Activated B cell treated with CpG ODN at 0.5 μM for 24 hours (primary cell): ENCODE measurements at regions not wholly inside any gene's neighbourhood (a gene's known extent, or its start where the extent isn't known, plus 50 kb on each side); places are given as distances from the start of the nearest gene placed in this dataset.
"Not testable (repeated sequence)": the region's sequence is repeated elsewhere in the genome, so short reads cannot be mapped to it uniquely, and the experiment has no call there.

ENCODE experiments used
- ATAC-seq: fragments of 200-7000 bp; cut with Tn5 transposase; one replicate; pipeline ENCODE4 v1.10.0; 2021; ENCODE audit warnings: low read depth, mild to moderate bottlenecking, moderate library complexity
- CTCF ChIA-PET: fragments of 350-600 bp; sonication (Branson Sonifier 250); formaldehyde crosslinking; loops from one replicate; lab custom pipeline; 2021; ENCODE audit warnings: antibody characterized with exemption; lab: Charles Lee
- POLR2A ChIA-PET: fragments of 350-600 bp; sonication (Branson Sonifier 250); formaldehyde crosslinking; loops from one replicate; lab custom pipeline; 2021; ENCODE audit warnings: antibody characterized with exemption; lab: Charles Lee
- DNase-seq: peaks from one replicate; pipeline ENCODE4 v3.0.0; 2022
- H3K27ac Mint-ChIP-seq: one replicate; pipeline ENCODE4 v1.8.0; 2020; ENCODE audit warnings: mixed read lengths
- H3K27me3 Mint-ChIP-seq: one replicate; pipeline ENCODE4 v1.8.0; 2021; ENCODE audit warnings: mixed read lengths
- H3K36me3 Mint-ChIP-seq: one replicate; pipeline ENCODE4 v1.8.0; 2021; ENCODE audit warnings: low read depth, mixed read lengths
- H3K4me1 Mint-ChIP-seq: one replicate; pipeline ENCODE4 v1.8.0; 2021; ENCODE audit warnings: mixed read lengths
- H3K4me3 Mint-ChIP-seq: one replicate; pipeline ENCODE4 v1.8.0; 2020; ENCODE audit warnings: mild to moderate bottlenecking, mixed read lengths
- H3K9me3 Mint-ChIP-seq: one replicate; pipeline ENCODE4 v1.8.0; 2020; ENCODE audit warnings: mixed read lengths
- intact Hi-C: fragments of 100-400 bp; cut with micrococcal nuclease; formaldehyde crosslinking; loops from one replicate; pipeline ENCODE4 v1.15.1; 2024
- TF ChIP-seq, protein P1 (sequence below): fragments of 200-600 bp; IDR thresholded peaks from one replicate; pipeline ENCODE4 v1.8.0; 2022; ENCODE audit warnings: antibody characterized with exemption, mild to moderate bottlenecking

DNA sequence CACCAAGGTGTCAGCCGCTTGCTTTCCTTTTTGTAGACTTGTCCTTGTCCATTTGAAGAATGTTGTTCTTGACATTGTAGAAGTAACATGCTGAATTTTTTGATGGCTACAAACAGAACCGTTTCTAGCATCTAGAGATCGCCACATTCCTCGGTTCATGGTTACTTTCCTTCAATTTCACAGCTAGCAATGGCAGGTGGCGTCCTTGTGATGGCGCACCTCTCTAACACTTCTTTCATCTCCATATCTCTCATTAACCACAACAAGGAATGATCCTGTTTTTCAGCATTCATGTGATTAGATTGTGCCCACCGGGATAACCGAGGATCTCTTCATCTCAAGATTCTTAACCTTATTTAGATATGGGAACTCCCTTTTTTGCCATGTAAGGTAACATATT, 2129.8 kb downstream of the NCAM2 start:
- intact Hi-C loops: no loop called here
- POLR2A ChIA-PET: no interaction called here
- CTCF ChIA-PET: no interaction called here
- H3K4me1 Mint-ChIP-seq: no peaks in the 10 kb centered on the region
- no peaks in the 10 kb centered on the region for H3K27me3 Mint-ChIP-seq
- TF ChIP-seq, protein P1, sequence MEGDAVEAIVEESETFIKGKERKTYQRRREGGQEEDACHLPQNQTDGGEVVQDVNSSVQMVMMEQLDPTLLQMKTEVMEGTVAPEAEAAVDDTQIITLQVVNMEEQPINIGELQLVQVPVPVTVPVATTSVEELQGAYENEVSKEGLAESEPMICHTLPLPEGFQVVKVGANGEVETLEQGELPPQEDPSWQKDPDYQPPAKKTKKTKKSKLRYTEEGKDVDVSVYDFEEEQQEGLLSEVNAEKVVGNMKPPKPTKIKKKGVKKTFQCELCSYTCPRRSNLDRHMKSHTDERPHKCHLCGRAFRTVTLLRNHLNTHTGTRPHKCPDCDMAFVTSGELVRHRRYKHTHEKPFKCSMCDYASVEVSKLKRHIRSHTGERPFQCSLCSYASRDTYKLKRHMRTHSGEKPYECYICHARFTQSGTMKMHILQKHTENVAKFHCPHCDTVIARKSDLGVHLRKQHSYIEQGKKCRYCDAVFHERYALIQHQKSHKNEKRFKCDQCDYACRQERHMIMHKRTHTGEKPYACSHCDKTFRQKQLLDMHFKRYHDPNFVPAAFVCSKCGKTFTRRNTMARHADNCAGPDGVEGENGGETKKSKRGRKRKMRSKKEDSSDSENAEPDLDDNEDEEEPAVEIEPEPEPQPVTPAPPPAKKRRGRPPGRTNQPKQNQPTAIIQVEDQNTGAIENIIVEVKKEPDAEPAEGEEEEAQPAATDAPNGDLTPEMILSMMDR: no peak
- DNase-seq (no peak), ATAC-seq (no peak)
- no peak overlapping the region for H3K4me3 Mint-ChIP-seq
- H3K9me3 Mint-ChIP-seq: no peaks in the 10 kb centered on the region
- no peak overlapping the region for H3K27ac Mint-ChIP-seq
- no peaks in the 10 kb centered on the region for H3K36me3 Mint-ChIP-seq

DNA sequence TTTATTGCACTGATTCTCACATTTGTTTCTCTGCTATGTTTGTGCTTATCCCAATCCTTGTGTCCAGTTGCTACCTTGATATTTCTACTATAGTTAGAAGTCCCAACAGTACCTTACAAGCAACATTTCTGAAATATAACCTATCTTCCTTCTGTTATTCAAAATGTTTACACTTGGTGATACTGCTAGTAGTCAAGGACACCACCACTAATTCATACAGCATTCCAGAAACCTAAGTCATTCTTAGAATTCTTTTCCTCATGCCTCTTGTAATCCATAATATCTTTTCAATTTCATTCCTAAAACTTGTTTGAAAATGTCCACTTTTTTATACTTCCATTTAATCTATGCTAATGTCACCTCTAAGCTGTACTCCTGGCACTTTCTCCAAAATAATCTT, 2132.1 kb downstream of the NCAM2 start:
- no peaks in the 10 kb centered on the region for H3K27me3 Mint-ChIP-seq
- H3K4me1 Mint-ChIP-seq: no peaks in the 10 kb centered on the region
- H3K4me3 Mint-ChIP-seq: no peak overlapping the region
- ChIA-PET POLR2A (no interaction called here), CTCF (no interaction called here)
- intact Hi-C loops: no loop called here
- ATAC-seq (no peak), DNase-seq (no peak)
- TF ChIP-seq, protein P1: no peak
- no peak overlapping the region for H3K27ac Mint-ChIP-seq
- H3K36me3 Mint-ChIP-seq: no peaks in the 10 kb centered on the region
- peaks cover 2% of the 10 kb centered on the region for H3K9me3 Mint-ChIP-seq

DNA sequence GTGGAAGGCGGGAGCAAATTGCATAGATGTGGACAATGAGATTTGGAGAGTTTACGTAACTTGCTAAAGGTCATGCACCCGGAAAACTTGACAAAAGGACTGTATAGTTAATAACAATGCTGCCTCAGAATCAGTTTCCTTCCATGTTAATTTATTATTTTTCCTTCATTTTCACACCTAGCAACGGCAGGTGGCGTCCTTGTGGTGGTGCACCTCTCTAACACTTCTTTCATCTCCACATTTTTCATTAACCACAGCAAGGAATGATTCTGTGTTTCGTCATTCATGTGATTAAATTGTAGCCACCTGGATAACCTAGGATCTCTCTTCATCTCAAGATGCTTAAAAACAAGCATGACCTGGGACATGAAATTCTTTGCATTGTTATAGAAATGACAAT, 2133.0 kb downstream of the NCAM2 start:
- intact Hi-C loops: no loop called here
- Mint-ChIP-seq H3K4me3 (no peak overlapping the region), H3K27me3 (no peaks in the 10 kb centered on the region), H3K9me3 (peaks cover 2% of the 10 kb centered on the region), H3K27ac (no peak overlapping the region), H3K4me1 (no peaks in the 10 kb centered on the region), H3K36me3 (no peaks in the 10 kb centered on the region)
- ATAC-seq (no peak), DNase-seq (no peak)
- POLR2A ChIA-PET: no interaction called here
- TF ChIP-seq, protein P1: no peak
- CTCF ChIA-PET: no interaction called here

DNA sequence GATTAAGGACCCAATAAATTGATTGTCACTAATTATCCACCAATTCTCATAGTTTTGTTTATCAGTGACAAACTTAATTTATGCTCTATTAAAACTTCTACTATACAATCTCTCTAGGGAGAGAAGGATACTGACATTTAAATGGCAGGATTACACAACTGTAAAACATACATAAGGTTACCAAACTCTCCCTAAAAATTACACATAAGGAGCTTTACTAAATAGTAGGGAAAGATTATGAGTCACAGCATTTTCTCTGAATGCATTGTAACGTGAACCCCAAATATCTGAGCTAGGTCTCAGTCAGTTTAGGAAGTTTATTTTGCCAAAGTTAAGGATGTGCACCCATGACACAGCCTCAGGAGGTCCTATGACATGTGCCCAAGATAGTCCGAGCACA, 2140.6 kb downstream of the NCAM2 start:
- Mint-ChIP-seq H3K36me3 (no peaks in the 10 kb centered on the region), H3K9me3 (peaks cover 5% of the 10 kb centered on the region), H3K4me1 (no peaks in the 10 kb centered on the region), H3K27ac (no peak overlapping the region), H3K4me3 (no peak overlapping the region), H3K27me3 (no peaks in the 10 kb centered on the region)
- TF ChIP-seq, protein P1: no peak
- ChIA-PET CTCF (no interaction called here), POLR2A (no interaction called here)
- no peak for DNase-seq
- no peak for ATAC-seq
- intact Hi-C loops: no loop called here

DNA sequence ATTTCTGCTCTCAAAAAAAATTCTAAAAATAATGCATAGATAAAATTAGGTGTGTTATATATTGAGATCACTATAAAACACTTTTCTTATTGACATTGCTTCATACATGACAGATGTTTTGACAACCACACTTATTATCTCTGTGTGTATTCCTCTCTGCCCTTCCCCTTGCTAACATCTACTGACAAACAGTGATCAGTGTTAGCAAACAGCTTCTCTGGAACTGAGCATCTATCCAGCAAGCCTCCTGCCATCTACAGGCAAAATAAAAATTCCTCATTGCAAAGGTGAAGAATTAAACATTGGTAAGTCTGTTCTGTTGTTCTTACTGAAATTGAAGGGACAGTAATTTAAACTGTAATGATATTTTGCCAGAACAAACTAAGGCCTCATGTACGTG, 2153.9 kb downstream of the NCAM2 start:
- no peak for DNase-seq
- Mint-ChIP-seq H3K27ac (no peak overlapping the region), H3K4me3 (no peak overlapping the region), H3K27me3 (no peaks in the 10 kb centered on the region), H3K4me1 (no peaks in the 10 kb centered on the region), H3K9me3 (peaks cover 4% of the 10 kb centered on the region), H3K36me3 (no peaks in the 10 kb centered on the region)
- no peak for ATAC-seq
- intact Hi-C loops: no loop called here
- POLR2A ChIA-PET: no interaction called here
- CTCF ChIA-PET: interaction anchor here (0.7 kb wide), 1 partner anchor 68 kb away, joined by 3 read pairs; no protein-coding TSS in a partner anchor
- TF ChIP-seq, protein P1: no peak

DNA sequence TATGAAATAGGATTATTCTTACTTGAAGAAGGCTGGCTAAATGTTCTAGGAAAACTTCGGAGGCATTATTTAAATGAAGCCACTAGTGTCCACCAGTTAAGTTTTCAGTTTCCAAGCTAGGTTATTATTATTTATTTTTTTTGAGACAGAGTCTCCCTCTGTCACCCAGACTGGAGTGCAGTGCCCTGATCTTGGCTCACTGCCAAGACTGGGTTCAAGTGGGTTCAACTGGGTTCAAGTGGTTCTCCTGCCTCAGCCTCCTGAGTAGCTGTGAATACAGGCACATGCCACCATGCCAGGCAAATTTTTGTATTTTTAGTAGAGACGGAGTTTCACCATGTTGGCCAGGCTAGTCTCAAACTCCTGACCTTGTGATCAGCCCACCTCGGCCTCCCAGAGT, 2155.6 kb downstream of the NCAM2 start:
- ATAC-seq, intact Hi-C loops, H3K4me1 Mint-ChIP-seq, DNase-seq, H3K27ac Mint-ChIP-seq, POLR2A ChIA-PET, CTCF ChIA-PET, H3K27me3 Mint-ChIP-seq, H3K36me3 Mint-ChIP-seq, H3K9me3 Mint-ChIP-seq, H3K4me3 Mint-ChIP-seq: not testable (repeated sequence)
